PFSK-1 (cell line): ENCODE measurements at regions not wholly inside any gene's neighbourhood (a gene's known extent, or its start where the extent isn't known, plus 50 kb on each side); places are given as distances from the start of the nearest gene placed in this dataset.

ENCODE experiments used
- FOXP2 ChIP-seq: optimal IDR thresholded peaks from 2 replicates; pipeline ENCODE3; 2011; ENCODE audit warnings: borderline replicate concordance, control low read depth, inconsistent platforms; ENCODE audit not compliant: insufficient read depth; ENCODE audit errors: extremely low read length, extremely low read depth
- POLR2AphosphoS5 ChIP-seq: IDR thresholded peaks from 2 replicates; pipeline ENCODE4 v1.6.1; 2012; ENCODE audit warnings: low read depth, mild to moderate bottlenecking, control low read depth, low read length, moderate library complexity
- SIN3A ChIP-seq: IDR thresholded peaks from 2 replicates; pipeline ENCODE4 v1.6.1; 2012; ENCODE audit warnings: mild to moderate bottlenecking, low read length, moderate library complexity, borderline replicate concordance; ENCODE audit not compliant: insufficient read depth
- TAF1 ChIP-seq: IDR thresholded peaks from 2 replicates; pipeline ENCODE4 v1.6.1; 2012; ENCODE audit warnings: low read length, control low read depth, borderline replicate concordance; ENCODE audit not compliant: insufficient read depth
- TF ChIP-seq, protein P1 (sequence below), 2 experiments: IDR thresholded peaks; 2 replicates each; pipeline versions ENCODE4 v1.6.1 to v1.8.0; 2011 to 2012; ENCODE audit warnings: low read depth in 2 of 2, low read length in 2 of 2, control low read depth in 1 of 2, inconsistent platforms in 1 of 2, mild to moderate bottlenecking in 1 of 2, moderate library complexity in 1 of 2; ENCODE audit not compliant: insufficient read depth in 1 of 2

DNA sequence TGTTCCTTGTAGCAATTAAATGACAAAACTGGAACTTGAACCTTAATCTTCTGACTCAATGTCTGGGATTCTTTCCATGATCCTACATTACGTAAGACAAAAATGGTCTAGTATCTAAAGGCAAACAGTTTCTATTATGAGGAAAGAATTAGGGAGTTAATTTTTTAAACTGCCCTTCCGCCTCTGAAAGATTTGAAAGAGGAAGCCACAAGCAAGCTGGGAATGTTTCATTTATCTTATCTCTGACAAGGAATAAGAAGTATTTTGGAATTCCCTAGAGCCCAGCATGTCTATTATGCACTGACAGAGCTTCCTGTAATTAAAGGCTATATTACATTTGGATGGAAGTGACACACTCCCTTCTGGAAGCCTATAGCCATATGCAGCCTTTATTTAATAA lies 558.8 kb upstream of the CDH2 start:
- peak; percentile 34; the same call in 1 of the 2 replicates for TF ChIP-seq TAF1
- TF ChIP-seq FOXP2 = no peak
- TF ChIP-seq, protein P1, sequence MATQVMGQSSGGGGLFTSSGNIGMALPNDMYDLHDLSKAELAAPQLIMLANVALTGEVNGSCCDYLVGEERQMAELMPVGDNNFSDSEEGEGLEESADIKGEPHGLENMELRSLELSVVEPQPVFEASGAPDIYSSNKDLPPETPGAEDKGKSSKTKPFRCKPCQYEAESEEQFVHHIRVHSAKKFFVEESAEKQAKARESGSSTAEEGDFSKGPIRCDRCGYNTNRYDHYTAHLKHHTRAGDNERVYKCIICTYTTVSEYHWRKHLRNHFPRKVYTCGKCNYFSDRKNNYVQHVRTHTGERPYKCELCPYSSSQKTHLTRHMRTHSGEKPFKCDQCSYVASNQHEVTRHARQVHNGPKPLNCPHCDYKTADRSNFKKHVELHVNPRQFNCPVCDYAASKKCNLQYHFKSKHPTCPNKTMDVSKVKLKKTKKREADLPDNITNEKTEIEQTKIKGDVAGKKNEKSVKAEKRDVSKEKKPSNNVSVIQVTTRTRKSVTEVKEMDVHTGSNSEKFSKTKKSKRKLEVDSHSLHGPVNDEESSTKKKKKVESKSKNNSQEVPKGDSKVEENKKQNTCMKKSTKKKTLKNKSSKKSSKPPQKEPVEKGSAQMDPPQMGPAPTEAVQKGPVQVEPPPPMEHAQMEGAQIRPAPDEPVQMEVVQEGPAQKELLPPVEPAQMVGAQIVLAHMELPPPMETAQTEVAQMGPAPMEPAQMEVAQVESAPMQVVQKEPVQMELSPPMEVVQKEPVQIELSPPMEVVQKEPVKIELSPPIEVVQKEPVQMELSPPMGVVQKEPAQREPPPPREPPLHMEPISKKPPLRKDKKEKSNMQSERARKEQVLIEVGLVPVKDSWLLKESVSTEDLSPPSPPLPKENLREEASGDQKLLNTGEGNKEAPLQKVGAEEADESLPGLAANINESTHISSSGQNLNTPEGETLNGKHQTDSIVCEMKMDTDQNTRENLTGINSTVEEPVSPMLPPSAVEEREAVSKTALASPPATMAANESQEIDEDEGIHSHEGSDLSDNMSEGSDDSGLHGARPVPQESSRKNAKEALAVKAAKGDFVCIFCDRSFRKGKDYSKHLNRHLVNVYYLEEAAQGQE (IDR thresholded peaks at IDR 0.05; ENCODE audit: insufficient read depth in 1 of 2, low read depth in 2 of 2, low read length in 2 of 2) = peak in 1 of 2 experiments; percentile 50; a peak in 1 of 4 replicates
- TF ChIP-seq SIN3A = peak; percentile 63; the same call in 1 of the 2 replicates
- 0 out of 2 replicates have a peak, but pooled peaks have one; percentile 42 for TF ChIP-seq POLR2AphosphoS5

DNA sequence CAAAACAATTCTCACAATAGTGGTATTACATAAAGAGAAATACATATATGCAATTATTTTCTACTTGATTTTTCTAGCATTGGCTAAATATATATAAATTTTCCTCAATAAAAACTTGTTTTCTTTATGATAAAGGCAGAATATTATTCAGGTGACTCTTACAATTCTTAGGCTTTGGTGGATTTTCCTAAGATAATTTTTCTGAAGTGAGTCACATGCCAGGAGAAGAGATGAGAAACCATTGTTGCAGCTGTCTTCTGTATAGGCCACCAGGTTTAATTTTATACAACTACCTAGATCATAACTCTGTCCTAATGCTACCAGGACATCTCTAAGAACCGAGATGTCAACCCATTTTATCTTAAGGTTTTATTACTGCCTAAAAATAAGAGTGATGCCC lies 552.4 kb upstream of the CDH2 start:
- TF ChIP-seq SIN3A (no peak), TAF1 (no peak), FOXP2 (no peak), POLR2AphosphoS5 (no peak)
- TF ChIP-seq, protein P1 (IDR thresholded peaks at IDR 0.05; ENCODE audit: insufficient read depth in 1 of 2, low read depth in 2 of 2, low read length in 2 of 2) = no peak

DNA sequence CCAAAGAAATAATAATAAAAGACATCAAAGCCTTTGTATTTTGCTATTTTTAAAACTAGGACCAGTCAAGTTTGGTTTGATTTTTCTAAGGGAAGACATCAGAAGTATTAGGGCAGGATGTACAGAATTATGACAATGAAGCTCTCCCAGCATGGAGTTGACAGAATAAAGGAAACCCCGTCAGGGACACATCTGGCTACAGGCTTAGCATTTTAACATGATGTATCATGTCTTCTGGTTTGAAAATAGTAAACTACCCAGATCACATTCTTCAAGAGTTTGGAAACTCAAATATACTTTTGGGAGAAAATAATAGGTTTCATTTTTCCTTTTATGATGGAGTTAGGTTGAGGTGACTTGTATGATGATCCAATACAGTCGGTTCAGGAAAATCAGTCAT lies 552.0 kb upstream of the CDH2 start:
- TF ChIP-seq FOXP2 = no peak
- TF ChIP-seq, protein P1 (IDR thresholded peaks at IDR 0.05; ENCODE audit: insufficient read depth in 1 of 2, low read depth in 2 of 2, low read length in 2 of 2) = no peak
- TF ChIP-seq SIN3A = no peak
- TF ChIP-seq TAF1 = no peak

DNA sequence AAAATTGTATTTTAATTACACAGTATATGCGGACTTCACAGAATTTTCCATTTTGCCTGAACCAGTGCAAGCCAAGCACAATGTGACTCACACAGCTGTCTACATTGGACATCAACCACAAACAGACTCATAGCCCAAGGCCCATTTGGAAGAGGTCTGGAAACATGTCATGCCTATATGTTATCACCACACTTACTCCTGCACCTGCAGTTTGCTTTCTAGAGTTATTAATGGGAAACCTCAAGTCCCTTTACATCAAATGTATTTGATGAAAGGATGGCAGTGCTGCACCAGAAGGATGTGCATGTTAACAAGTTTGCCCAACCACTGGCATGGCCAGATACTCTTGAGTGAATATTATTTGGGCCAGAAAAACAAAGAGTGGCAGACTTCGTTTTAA lies 548.9 kb upstream of the CDH2 start:
- TF ChIP-seq TAF1 (no peak), SIN3A (no peak), FOXP2 (no peak), POLR2AphosphoS5 (no peak)
- TF ChIP-seq, protein P1 (IDR thresholded peaks at IDR 0.05; ENCODE audit: insufficient read depth in 1 of 2, low read depth in 2 of 2, low read length in 2 of 2) = no peak

DNA sequence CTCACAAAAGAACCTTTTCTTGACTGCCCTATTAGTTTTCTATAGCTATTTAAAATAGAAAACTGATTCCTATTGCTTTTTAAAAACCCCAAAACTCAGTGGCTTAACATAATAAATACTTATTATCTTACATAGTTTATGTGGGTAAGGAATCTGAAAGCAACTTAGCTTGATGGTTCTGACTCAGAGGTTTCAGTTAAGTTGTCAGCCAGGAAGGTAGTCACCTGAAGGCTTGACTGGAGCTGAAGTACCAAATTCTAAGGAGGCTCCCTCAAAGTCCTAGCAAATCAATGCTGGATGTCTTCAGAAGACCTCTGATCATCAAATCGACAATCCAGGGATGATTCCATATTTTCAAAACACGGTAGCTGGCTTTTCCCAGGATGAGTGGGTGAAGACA lies 546.6 kb upstream of the CDH2 start:
- TF ChIP-seq FOXP2 (no peak), SIN3A (no peak), TAF1 (no peak), POLR2AphosphoS5 (no peak)
- TF ChIP-seq, protein P1 (IDR thresholded peaks at IDR 0.05; ENCODE audit: insufficient read depth in 1 of 2, low read depth in 2 of 2, low read length in 2 of 2) = no peak
